A673 (cell line): ENCODE measurements at regions not wholly inside any gene's neighbourhood (a gene's known extent, or its start where the extent isn't known, plus 50 kb on each side); places are given as distances from the start of the nearest gene placed in this dataset.

ENCODE experiments used
- BruUV-seq: library from RNA; stranded (reverse); fragments of 400-500 nt; replicated peaks from 2 replicates; lab custom pipeline; 2021; lab: Mats Ljungman, UMichigan
- CTCF ChIA-PET: fragments of 300-600 bp; sonication (Branson Sonifier 250); formaldehyde crosslinking; loops from one replicate; lab custom pipeline; 2022; ENCODE audit warnings: antibody characterized with exemption; lab: Charles Lee
- POLR2A ChIA-PET: fragments of 300-600 bp; sonication (Branson Sonifier 250); formaldehyde crosslinking; loops from one replicate; lab custom pipeline; 2022; ENCODE audit warnings: antibody characterized with exemption; ENCODE audit not compliant: low non-redundant PET; lab: Charles Lee
- DNase-seq: peaks from one replicate; pipeline ENCODE4 v3.0.0-alpha.2; 2015; ENCODE audit warnings: low spot score
- H3K27ac ChIP-seq: fragments of 200-600 bp; sonication (generic); 2 replicates; pipeline ENCODE4 v1.5.1; 2016; ENCODE audit warnings: mixed run types, low read depth, mild to moderate bottlenecking, mixed read lengths, antibody characterized with exemption, low read length; ENCODE audit not compliant: poor library complexity, severe bottlenecking
- H3K27me3 ChIP-seq: fragments of 200-600 bp; sonication (generic); replicated peaks from 2 replicates; pipeline ENCODE4 v1.6.1; 2017; ENCODE audit warnings: mixed run types, low read depth, mild to moderate bottlenecking, mixed read lengths, antibody characterized with exemption, low read length; ENCODE audit not compliant: insufficient read depth, poor library complexity
- H3K36me3 ChIP-seq: fragments of 200-600 bp; sonication (generic); 2 replicates; pipeline ENCODE4 v1.6.1; 2016; ENCODE audit warnings: mixed run types, mild to moderate bottlenecking, mixed read lengths, antibody characterized with exemption, low read length; ENCODE audit not compliant: insufficient read depth, poor library complexity, severe bottlenecking
- H3K4me1 ChIP-seq: fragments of 200-600 bp; sonication (generic); 2 replicates; pipeline ENCODE4 v1.6.1; 2017; ENCODE audit warnings: mixed run types, mild to moderate bottlenecking, mixed read lengths, antibody characterized with exemption, low read length; ENCODE audit not compliant: insufficient read depth, poor library complexity, severe bottlenecking
- H3K4me3 ChIP-seq: fragments of 200-600 bp; sonication (generic); 2 replicates; pipeline ENCODE4 v1.5.1; 2016; ENCODE audit warnings: low read depth, mixed run types, mild to moderate bottlenecking, mixed read lengths, low read length; ENCODE audit not compliant: poor library complexity, severe bottlenecking
- H3K9me3 ChIP-seq: fragments of 200-600 bp; sonication (generic); 2 replicates; pipeline ENCODE4 v1.6.1; 2016; ENCODE audit warnings: mixed run types, low read depth, mild to moderate bottlenecking, mixed read lengths, antibody characterized with exemption, low read length; ENCODE audit not compliant: poor library complexity, severe bottlenecking
- CTCF ChIP-seq: fragments of 300-800, 200-600 bp; sonication (generic); conservative IDR thresholded peaks from 2 replicates; pipeline ENCODE4 v1.5.1; 2017; ENCODE audit warnings: low read depth, mild to moderate bottlenecking, antibody characterized with exemption, low read length, moderate library complexity, mixed read lengths
- EZH2 ChIP-seq: fragments of 200-600 bp; sonication (generic); IDR thresholded peaks from 2 replicates; pipeline ENCODE4 v1.6.1; 2017; ENCODE audit warnings: borderline replicate concordance, low read depth, mild to moderate bottlenecking, mixed read lengths, antibody characterized with exemption, low read length; ENCODE audit not compliant: poor library complexity, severe bottlenecking
- intact Hi-C: fragments of 100-400 bp; cut with micrococcal nuclease; formaldehyde crosslinking; loops from one replicate; pipeline ENCODE4 v1.10.0; 2022; ENCODE audit not compliant: unreplicated experiment

- BruUV-seq = no TSS peak
- DNase-seq = no peak
- Histone ChIP-seq H3K4me3 (no peak overlapping the region), H3K4me1 (peaks cover 35% of the 10 kb centered on the region), H3K36me3 (no peaks in the 10 kb centered on the region), H3K9me3 (no peaks in the 10 kb centered on the region), H3K27ac (peak overlapping the region; percentile 30), H3K27me3 (no peaks in the 10 kb centered on the region)
- ChIA-PET POLR2A (no interaction called here), CTCF (no interaction called here)
- intact Hi-C loops = no loop called here
- no peak for TF ChIP-seq CTCF
- TF ChIP-seq EZH2 = no peak
Observed at GRCh38 chr22:49488943-49489342, 338.7 kb downstream of the BRD1 start.

DNA sequence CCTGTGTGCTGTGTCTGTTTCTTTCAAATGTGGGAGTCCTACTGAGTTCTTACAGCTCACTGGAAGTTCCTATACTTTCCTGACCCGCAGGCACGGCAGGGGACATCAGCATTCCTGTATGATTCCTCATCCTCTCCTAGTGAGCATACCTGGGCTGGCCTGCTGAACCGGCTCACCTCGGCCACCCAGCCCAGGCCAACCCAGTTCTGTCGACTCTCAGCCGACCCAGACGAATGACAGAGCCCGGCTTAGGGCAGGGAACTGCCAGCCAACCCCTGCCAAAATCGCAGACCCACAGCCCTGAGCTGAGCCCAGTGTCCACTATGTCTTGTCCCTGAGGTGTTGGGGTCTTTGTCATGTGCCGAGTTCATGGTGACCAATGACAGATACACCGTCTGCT lies 339.7 kb downstream of the BRD1 start:
- TF ChIP-seq EZH2 (no peak), CTCF (no peak)
- no TSS peak for BruUV-seq
- Histone ChIP-seq H3K4me1 (peaks cover 43% of the 10 kb centered on the region), H3K27ac (peak overlapping the region; percentile 15), H3K27me3 (no peaks in the 10 kb centered on the region), H3K36me3 (no peaks in the 10 kb centered on the region), H3K9me3 (no peaks in the 10 kb centered on the region), H3K4me3 (no peak overlapping the region)
- ChIA-PET CTCF (no interaction called here), POLR2A (no interaction called here)
- intact Hi-C loops = no loop called here
- DNase-seq = peak; percentile 18

- no peak overlapping the region for H3K27ac ChIP-seq
- H3K27me3 ChIP-seq = no peaks in the 10 kb centered on the region
- intact Hi-C loops = no loop called here
- ChIA-PET CTCF (no interaction called here), POLR2A (no interaction called here)
- H3K4me1 ChIP-seq = peaks cover 59% of the 10 kb centered on the region
- H3K9me3 ChIP-seq = no peaks in the 10 kb centered on the region
- TF ChIP-seq CTCF (no peak), EZH2 (no peak)
- no TSS peak for BruUV-seq
- H3K4me3 ChIP-seq = no peak overlapping the region
- no peak for DNase-seq
- no peaks in the 10 kb centered on the region for H3K36me3 ChIP-seq
Observed at GRCh38 chr22:49486225-49486624, 341.4 kb downstream of the BRD1 start.
